ENCODE measurements at regions not wholly inside any gene's neighbourhood (a gene's known extent, or its start where the extent isn't known, plus 50 kb on each side); places are given as distances from the start of the nearest gene placed in this dataset.
"Not testable (repeated sequence)": the region's sequence is repeated elsewhere in the genome, so short reads cannot be mapped to it uniquely, and the experiment has no call there.

- TF ChIP-seq GABPA (IDR thresholded peaks at IDR 0.05 in 1 of 2, conservative IDR thresholded peaks at IDR 0.05 in 1 of 2); SP1 (IDR thresholded peaks at IDR 0.05); HNF4G (IDR thresholded peaks at IDR 0.05); RXRA (IDR thresholded peaks at IDR 0.05); ATF3 (IDR thresholded peaks at IDR 0.05); TAF1 (conservative IDR thresholded peaks at IDR 0.05): not testable (repeated sequence)
- TF ChIP-seq, protein P1, sequence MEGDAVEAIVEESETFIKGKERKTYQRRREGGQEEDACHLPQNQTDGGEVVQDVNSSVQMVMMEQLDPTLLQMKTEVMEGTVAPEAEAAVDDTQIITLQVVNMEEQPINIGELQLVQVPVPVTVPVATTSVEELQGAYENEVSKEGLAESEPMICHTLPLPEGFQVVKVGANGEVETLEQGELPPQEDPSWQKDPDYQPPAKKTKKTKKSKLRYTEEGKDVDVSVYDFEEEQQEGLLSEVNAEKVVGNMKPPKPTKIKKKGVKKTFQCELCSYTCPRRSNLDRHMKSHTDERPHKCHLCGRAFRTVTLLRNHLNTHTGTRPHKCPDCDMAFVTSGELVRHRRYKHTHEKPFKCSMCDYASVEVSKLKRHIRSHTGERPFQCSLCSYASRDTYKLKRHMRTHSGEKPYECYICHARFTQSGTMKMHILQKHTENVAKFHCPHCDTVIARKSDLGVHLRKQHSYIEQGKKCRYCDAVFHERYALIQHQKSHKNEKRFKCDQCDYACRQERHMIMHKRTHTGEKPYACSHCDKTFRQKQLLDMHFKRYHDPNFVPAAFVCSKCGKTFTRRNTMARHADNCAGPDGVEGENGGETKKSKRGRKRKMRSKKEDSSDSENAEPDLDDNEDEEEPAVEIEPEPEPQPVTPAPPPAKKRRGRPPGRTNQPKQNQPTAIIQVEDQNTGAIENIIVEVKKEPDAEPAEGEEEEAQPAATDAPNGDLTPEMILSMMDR (IDR thresholded peaks at IDR 0.05; ENCODE audit: low read depth, low read length, missing input control): not testable (repeated sequence)
- TF ChIP-seq, protein P2, sequence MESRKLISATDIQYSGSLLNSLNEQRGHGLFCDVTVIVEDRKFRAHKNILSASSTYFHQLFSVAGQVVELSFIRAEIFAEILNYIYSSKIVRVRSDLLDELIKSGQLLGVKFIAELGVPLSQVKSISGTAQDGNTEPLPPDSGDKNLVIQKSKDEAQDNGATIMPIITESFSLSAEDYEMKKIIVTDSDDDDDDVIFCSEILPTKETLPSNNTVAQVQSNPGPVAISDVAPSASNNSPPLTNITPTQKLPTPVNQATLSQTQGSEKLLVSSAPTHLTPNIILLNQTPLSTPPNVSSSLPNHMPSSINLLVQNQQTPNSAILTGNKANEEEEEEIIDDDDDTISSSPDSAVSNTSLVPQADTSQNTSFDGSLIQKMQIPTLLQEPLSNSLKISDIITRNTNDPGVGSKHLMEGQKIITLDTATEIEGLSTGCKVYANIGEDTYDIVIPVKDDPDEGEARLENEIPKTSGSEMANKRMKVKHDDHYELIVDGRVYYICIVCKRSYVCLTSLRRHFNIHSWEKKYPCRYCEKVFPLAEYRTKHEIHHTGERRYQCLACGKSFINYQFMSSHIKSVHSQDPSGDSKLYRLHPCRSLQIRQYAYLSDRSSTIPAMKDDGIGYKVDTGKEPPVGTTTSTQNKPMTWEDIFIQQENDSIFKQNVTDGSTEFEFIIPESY (IDR thresholded peaks at IDR 0.05): not testable (repeated sequence)
- TF ChIP-seq, protein P3, sequence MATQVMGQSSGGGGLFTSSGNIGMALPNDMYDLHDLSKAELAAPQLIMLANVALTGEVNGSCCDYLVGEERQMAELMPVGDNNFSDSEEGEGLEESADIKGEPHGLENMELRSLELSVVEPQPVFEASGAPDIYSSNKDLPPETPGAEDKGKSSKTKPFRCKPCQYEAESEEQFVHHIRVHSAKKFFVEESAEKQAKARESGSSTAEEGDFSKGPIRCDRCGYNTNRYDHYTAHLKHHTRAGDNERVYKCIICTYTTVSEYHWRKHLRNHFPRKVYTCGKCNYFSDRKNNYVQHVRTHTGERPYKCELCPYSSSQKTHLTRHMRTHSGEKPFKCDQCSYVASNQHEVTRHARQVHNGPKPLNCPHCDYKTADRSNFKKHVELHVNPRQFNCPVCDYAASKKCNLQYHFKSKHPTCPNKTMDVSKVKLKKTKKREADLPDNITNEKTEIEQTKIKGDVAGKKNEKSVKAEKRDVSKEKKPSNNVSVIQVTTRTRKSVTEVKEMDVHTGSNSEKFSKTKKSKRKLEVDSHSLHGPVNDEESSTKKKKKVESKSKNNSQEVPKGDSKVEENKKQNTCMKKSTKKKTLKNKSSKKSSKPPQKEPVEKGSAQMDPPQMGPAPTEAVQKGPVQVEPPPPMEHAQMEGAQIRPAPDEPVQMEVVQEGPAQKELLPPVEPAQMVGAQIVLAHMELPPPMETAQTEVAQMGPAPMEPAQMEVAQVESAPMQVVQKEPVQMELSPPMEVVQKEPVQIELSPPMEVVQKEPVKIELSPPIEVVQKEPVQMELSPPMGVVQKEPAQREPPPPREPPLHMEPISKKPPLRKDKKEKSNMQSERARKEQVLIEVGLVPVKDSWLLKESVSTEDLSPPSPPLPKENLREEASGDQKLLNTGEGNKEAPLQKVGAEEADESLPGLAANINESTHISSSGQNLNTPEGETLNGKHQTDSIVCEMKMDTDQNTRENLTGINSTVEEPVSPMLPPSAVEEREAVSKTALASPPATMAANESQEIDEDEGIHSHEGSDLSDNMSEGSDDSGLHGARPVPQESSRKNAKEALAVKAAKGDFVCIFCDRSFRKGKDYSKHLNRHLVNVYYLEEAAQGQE (IDR thresholded peaks at IDR 0.05): not testable (repeated sequence)
Measured at GRCh38 chr2:131844044-131844443, 316.4 kb downstream of the CCDC74A start.

Measured in liver (tissue), 3 donors.